HEK293 (cell line): ENCODE measurements at regions not wholly inside any gene's neighbourhood (a gene's known extent, or its start where the extent isn't known, plus 50 kb on each side); places are given as distances from the start of the nearest gene placed in this dataset.

ENCODE experiments used
- MYNN ChIP-seq: fragments of 450-650 bp; formaldehyde crosslinking; IDR thresholded peaks from 2 replicates; pipeline ENCODE4 v1.5.1; 2016; ENCODE audit warnings: missing biosample characterization, missing genetic modification characterization, borderline replicate concordance
- ZNF292 ChIP-seq: fragments of 450-650 bp; formaldehyde crosslinking; IDR thresholded peaks from 2 replicates; pipeline ENCODE4 v1.5.1; 2016; ENCODE audit warnings: low read depth, missing biosample characterization, missing genetic modification characterization, borderline replicate concordance
- TF ChIP-seq, protein P1 (sequence below): fragments of 450-650 bp; formaldehyde crosslinking; IDR thresholded peaks from 2 replicates; pipeline ENCODE4 v1.5.1; 2016; ENCODE audit warnings: missing biosample characterization, missing genetic modification characterization

DNA sequence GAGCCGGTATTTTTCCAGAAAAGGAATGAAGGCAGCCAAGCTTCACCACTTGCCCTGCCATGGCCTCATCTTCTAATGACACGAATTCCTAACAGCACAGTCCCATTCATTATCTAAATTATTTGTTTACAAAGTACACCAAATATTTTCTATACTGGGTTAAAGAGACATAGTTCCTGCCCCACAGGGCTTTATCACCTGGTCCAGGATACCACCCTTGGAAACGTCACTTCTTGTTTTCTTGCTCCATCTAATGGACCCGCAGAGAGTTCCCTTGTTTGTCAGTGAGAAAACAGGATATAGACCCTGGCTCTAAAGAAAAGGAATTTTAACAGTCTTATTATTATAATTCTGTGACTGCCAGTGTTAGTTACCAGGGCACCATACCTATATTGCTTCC, 1165.4 kb downstream of the GATA3 start:
- TF ChIP-seq, protein P1, sequence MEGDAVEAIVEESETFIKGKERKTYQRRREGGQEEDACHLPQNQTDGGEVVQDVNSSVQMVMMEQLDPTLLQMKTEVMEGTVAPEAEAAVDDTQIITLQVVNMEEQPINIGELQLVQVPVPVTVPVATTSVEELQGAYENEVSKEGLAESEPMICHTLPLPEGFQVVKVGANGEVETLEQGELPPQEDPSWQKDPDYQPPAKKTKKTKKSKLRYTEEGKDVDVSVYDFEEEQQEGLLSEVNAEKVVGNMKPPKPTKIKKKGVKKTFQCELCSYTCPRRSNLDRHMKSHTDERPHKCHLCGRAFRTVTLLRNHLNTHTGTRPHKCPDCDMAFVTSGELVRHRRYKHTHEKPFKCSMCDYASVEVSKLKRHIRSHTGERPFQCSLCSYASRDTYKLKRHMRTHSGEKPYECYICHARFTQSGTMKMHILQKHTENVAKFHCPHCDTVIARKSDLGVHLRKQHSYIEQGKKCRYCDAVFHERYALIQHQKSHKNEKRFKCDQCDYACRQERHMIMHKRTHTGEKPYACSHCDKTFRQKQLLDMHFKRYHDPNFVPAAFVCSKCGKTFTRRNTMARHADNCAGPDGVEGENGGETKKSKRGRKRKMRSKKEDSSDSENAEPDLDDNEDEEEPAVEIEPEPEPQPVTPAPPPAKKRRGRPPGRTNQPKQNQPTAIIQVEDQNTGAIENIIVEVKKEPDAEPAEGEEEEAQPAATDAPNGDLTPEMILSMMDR (tag by site-specific recombination) = no peak
- TF ChIP-seq ZNF292 (tag by site-specific recombination) (no peak), MYNN (tag by site-specific recombination) (no peak)
